NCI-H1436 treated with DMSO at 0.1 percent for 48 hours (cell line): ENCODE measurements at regions not wholly inside any gene's neighbourhood (a gene's known extent, or its start where the extent isn't known, plus 50 kb on each side); places are given as distances from the start of the nearest gene placed in this dataset.
"Not testable (repeated sequence)": the region's sequence is repeated elsewhere in the genome, so short reads cannot be mapped to it uniquely, and the experiment has no call there.

Source experiments
- DNase-seq: peaks from one replicate; lab custom pipeline; 2025; lab: John Stamatoyannopoulos, UW

- DNase-seq, result no peak
These were observed 206.3 kb upstream of the HAAO start for GRCh38 chr2:42998721-42999120.

- no peak for DNase-seq
These were observed 204.1 kb upstream of the HAAO start for GRCh38 chr2:42996528-42996927.

DNA sequence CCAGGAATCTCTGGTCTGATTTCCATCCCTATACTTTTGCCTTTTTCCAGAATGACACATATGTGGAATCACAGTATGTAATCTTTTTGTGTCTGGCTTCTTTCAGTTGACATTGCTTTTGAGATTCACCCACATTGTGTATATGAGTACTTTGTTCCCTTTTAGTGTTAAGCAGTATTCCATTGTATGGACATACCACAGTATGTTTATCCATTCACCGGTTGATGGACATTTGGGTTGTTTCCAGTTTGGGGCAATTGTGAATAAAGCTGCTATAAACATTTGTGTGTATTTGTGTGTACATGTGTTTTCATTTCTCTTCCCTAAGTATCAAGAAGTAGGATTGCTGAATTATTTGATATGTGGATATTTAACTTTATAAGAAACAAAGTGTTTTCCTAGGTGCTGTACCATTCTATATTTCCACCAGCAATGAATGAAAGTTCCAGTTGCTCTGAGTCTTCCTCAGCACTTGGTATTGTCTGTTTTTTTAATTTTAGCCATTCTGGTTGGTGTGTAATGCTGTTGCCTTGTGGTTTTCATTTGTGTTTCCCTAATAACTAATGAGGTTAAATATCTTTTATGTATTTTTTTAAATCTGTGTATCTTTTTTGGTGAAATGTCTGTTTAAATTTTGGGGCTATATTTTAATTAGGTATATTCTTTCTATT lies 203.5 kb upstream of the HAAO start:
- DNase-seq, result no peak

- DNase-seq, result not testable (repeated sequence)
These were observed 197.1 kb upstream of the HAAO start for GRCh38 chr2:42989283-42990081.

DNA sequence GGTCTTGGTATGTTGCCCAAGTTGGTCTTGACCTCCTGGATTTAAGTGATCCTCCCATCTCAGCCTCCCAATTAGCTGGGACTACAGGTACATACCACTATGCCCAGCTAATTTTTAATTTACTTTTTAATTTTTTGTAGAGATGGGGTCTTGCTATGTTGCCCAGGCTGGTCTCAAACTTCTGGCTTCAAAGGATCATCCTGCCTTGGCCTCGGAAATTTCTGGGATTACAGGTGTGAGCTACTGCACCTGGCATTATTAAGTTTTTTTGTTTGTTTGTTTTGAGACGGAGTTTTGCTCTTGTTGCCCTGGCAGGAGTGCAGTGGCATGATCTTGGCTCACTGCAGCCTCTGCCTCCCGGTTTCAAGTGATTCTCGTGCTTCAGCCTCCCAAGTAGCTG lies 195.7 kb upstream of the HAAO start:
- DNase-seq, result not testable (repeated sequence)

GRCh38 chr2:42987112-42987922 lies 194.9 kb upstream of the HAAO start:
- no peak for DNase-seq

DNA sequence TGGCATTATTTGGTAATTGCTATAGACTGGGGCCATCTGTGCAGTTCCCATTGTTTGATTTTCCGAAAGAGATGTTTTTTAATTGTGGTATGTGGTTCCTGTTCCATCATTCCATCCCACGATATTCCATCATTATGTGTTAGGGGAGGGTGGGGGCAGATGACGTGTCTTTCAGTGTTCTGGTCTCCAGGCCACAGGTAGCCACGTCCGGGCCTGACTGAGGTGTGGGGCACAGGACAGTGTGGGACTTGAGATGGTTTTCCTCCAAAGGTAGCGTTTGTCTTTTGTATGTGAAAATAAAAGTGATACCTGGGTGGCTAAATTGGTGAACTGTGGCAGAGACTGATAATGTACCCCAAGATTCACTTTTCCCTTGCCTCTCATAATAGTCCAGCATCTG lies 192.2 kb upstream of the HAAO start:
- DNase-seq, result no peak

GRCh38 chr2:42984081-42984480 lies 191.7 kb upstream of the HAAO start:
- no peak for DNase-seq

DNA sequence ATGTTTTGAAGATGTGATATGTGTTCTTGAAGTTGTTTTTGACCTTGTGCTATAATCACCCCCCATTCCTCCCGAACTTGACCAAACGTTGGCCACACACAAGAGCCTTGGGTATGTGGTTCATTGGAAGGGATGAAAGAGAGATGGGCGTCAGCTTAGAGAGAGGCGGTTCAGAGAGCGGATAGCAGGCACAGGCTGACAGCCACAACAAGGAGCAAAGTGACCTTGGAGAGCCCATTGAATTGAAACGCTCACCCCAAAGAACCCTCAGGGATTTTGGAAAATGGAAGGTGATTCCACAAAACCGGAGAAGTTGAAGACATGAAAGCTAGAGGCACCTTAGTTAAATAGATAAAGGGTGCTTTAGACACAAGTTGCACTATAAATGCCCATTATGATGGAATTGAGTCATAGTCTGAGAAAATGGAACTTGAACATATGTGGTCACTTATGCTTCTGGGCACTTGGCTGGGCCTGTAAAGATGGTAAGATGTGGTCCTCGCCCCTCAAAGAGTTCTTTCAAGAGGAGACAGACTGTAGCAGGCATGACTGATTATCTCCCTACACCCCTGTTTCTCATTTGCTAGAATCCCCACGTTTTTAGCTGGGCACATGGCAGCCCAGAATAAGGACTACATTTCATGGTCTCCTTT lies 188.5 kb upstream of the HAAO start:
- DNase-seq, result no peak

DNA sequence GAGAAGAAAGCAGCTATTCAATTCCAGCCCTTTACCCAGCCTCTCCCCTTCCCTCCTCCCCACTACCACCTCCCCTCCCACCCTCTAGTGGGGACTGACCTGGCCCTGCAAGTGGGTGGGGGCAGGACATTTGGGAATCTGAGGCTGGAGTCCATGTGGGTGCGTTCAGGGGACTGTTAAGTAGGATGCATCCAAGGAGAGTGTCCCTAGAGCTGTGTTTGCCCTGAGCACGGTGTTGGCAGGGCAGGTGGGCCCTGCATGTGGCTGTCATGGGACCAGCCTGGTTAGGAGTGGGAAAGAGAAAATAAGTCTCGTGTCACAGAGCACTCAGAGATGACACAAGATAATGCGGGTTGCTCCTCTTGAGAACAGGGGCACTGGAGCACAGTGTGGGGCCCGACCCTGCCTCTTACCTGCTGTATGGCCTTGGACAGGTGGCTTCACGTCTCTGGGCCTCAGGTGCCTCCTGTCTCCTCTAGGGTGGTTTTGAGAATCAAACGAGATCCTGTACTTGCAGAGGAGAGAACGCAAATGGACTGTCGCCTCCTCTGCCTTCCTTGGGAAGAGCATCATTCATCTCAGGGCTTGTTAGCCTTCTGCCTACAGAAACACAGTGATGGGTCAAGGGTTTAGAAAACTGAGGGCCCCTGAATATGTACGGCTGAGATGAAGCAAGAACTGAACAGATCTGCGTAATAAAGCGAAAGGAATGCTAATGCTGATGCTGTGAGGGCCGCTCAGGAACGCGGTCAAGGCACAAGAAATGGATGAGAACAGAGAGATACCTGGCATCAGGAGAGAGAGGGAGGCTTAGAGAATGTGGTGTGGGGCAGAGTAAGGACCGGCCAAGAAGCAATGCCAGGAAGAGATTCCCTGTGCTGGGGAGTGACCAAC lies 187.7 kb upstream of the HAAO start:
- no peak for DNase-seq

DNA sequence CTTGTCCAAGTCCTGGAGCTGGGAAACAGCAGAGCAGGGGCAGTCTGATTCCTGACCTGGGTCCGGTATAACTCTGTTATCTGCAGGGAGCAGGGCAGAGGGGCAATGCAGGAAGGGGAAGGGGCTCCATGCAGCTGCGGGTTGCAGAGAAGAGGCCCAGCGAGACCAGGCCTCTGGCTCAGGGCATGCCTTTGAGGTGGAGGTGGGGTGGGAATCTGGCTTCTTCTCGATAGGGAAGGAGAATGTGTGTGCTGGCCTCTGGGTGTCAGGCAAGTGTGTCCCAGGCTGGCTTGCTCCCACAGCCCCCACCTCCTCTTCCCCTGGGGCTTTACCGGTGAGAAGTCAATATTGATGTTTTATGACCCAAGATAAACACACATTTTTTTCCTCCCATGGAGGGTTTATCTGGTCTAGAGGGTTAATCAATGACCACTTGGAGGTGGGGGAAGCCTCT lies 187.1 kb upstream of the HAAO start:
- DNase-seq, result no peak

DNA sequence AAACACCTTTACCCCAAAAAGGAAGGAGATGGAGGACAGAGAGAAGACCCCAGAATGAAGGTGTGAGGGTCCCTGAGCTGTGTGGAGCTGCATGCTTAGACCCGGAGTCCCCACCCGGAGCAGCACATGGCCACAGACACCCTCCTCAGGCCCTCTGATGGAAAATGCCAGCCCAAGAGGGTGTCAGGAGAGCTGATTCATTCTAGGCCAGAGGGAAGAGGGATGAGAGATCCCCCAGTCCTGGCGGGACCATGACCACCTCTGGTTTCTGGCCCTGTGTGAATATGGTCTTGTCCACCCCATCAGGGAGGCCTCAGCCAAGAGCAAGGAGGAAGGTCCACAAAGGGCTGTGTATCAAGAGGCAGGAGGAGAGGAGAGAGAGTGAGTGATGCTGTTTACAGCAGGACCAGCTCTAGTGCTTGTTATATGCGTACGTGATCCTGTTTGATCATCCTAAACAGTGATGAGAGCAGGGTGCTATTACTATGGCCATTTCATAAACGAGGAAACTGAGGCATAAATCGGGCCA lies 186.6 kb upstream of the HAAO start:
- no peak for DNase-seq

DNA sequence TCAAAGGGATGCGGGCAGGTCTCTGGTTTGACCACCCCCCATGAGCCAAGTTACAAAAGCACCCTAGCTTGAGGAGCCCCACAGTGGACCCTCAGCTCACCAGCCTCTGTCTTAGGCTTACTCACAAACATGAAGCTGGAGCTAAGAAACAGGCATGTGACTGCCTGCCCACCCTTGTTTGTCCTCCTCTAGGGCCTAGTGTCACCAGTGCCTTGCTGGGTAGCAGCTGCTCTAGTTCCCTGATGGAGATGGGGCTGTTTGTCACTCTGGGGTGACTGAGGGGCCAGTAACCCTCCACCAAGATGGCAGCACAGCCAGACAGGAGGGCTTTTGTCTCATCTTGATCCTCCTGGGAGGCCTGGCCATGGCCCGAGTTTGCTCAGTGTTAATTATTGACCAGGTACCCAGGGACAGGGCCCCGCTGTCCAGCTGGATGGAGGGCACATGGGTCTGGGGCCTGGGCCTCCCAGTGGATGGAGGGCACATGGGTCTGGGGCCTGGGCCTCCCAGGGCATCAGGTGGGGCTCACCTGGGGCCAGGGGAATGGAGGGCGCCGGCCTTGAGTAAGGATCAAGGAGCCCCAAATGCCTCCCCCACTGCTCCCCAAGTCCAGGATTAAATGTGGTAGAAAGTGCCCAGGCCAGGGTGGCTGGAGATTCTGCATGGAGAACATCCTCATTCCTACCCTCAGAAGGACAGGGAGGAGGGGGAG lies 185.9 kb upstream of the HAAO start:
- no peak for DNase-seq

GRCh38 chr2:42977270-42978174 lies 185.1 kb upstream of the HAAO start:
- no peak for DNase-seq

DNA sequence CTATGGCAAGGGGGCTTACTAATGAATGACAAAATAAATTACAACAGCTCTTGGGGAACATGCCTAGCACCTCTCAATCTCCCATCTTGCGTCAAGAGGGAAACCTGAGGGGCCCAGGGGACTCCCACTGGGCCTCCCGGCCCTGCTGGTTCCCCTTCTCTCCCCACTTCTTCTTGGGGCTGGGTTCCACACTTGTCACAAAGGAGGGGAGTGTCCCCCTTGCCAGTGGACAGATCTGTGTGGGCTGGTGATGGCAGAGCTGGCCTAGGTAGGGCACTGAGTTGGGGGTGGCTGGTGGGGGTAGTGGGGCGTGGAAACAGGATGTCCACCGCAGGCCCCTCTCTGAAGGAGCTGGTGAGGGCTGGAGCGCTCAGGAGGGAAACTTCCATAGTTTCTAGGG lies 184.0 kb upstream of the HAAO start:
- DNase-seq, result no peak

DNA sequence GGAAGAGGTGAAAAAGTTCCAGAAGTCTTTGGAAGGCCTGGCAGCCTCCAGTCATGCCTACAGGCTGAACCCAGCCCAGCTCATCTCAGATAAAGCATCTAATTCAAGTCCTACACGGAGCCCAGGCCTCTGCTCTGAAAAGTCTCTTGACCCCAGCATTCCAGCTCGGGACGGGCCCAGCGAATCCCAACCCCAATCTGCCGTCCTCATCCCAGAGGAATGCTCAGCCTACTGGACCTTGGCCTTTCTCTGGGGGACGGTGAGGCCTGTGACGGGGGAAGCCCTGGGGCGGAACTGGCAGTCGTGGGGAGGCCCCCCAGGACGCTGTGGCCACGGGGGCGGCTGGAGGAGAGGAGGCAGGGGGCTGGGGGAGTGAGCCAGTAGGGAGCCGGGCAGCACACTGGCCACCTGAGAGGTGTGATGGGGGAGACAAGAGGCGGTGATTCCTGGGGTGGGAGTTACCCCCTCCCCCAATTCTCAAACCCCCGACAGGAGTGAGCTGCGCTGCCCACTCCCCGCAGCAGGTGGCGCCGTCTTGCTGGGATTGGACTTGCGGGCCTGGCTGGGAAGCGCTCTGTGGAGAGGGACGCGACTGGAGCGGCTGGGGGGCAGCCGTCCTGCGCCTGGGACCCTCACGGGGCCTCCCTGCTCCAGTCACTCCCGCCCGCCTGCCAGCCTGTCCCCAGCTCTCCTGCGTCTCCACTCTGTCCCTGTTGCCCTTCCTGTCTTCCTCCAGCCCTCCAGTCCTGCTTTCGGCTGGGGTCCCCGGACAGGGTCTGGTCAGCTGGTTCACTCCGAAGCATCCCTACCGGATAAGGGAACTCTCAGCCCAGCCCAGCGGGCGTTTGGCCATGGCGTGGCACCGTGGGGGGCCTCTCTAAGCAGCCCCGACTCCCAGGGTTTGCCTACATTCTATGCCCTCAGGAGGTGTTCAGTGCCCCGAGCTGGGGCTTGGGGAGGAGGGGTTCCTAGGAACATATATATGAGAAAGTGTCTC lies 182.6 kb upstream of the HAAO start:
- no peak for DNase-seq

DNA sequence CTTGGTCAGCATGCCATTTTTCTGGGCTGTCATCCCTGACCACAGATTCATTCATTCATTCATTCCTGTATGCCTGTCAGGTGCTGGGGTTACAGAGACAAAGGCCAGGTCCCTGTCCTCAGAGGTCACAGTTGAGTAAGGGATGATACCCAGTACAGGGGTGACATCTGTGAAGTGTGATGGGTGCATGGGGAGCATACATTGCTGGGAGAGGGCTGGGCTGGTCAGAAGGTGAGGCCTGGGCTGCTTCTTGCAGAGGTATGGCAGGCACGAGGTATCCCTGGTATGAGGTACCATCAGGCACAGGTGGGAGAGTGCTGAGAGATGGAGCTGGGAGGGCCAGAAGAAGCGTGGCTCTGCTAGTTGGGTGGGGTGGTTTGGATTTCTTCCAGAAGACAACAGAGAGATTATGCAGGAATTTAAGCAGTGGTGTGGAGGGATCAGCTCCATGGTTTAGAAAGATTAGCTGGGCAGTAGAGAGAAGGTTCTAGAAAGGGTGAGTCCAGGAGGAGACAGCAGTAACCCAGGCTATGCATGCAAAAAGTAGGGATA lies 181.9 kb upstream of the HAAO start:
- DNase-seq, result no peak

- DNase-seq, result no peak
These were observed 181.3 kb upstream of the HAAO start for GRCh38 chr2:42973726-42974125.
